HL-60 (cell line): ENCODE measurements at regions not wholly inside any gene's neighbourhood (a gene's known extent, or its start where the extent isn't known, plus 50 kb on each side); places are given as distances from the start of the nearest gene placed in this dataset.

Experiments used
- POLR2AphosphoS5 ChIP-seq: IDR thresholded peaks from 2 replicates; pipeline ENCODE4 v1.6.1; 2012; ENCODE audit warnings: low read depth
- SPI1 ChIP-seq: IDR thresholded peaks from 2 replicates; pipeline ENCODE4 v1.6.1; 2012; ENCODE audit warnings: low read depth, mild to moderate bottlenecking, borderline replicate concordance
- TF ChIP-seq, protein P1 (sequence below): IDR thresholded peaks from one replicate; pipeline ENCODE4 v1.5.1; 2011; ENCODE audit warnings: low read length, control low read depth, inconsistent platforms; ENCODE audit not compliant: insufficient read depth
- TF ChIP-seq, protein P2 (sequence below): IDR thresholded peaks from 2 replicates; pipeline ENCODE4 v1.6.1; 2012; ENCODE audit warnings: low read depth; ENCODE audit not compliant: insufficient replicate concordance

DNA sequence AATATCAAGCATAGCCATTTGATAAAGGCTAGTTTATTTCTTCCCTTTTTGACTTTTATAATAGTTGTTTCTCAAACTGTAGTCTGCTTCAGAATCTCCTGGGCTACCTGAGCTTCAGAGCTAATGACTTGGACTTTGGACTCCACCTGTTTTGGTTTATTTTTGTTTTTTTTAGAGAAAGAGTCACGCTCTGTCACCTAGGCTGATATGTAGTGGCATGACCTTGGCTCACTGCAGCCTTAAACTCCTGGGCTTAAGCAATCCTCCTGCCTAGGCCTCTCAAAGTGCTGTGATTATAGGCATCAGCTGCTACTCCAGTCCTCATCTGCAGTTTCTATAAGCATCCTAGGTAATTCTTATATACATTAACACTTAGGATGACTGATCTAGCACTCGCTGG lies 90.5 kb downstream of the DDIT4L start:
- TF ChIP-seq, protein P1, sequence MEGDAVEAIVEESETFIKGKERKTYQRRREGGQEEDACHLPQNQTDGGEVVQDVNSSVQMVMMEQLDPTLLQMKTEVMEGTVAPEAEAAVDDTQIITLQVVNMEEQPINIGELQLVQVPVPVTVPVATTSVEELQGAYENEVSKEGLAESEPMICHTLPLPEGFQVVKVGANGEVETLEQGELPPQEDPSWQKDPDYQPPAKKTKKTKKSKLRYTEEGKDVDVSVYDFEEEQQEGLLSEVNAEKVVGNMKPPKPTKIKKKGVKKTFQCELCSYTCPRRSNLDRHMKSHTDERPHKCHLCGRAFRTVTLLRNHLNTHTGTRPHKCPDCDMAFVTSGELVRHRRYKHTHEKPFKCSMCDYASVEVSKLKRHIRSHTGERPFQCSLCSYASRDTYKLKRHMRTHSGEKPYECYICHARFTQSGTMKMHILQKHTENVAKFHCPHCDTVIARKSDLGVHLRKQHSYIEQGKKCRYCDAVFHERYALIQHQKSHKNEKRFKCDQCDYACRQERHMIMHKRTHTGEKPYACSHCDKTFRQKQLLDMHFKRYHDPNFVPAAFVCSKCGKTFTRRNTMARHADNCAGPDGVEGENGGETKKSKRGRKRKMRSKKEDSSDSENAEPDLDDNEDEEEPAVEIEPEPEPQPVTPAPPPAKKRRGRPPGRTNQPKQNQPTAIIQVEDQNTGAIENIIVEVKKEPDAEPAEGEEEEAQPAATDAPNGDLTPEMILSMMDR: no peak
- TF ChIP-seq SPI1 (no peak), POLR2AphosphoS5 (no peak)
- TF ChIP-seq, protein P2, sequence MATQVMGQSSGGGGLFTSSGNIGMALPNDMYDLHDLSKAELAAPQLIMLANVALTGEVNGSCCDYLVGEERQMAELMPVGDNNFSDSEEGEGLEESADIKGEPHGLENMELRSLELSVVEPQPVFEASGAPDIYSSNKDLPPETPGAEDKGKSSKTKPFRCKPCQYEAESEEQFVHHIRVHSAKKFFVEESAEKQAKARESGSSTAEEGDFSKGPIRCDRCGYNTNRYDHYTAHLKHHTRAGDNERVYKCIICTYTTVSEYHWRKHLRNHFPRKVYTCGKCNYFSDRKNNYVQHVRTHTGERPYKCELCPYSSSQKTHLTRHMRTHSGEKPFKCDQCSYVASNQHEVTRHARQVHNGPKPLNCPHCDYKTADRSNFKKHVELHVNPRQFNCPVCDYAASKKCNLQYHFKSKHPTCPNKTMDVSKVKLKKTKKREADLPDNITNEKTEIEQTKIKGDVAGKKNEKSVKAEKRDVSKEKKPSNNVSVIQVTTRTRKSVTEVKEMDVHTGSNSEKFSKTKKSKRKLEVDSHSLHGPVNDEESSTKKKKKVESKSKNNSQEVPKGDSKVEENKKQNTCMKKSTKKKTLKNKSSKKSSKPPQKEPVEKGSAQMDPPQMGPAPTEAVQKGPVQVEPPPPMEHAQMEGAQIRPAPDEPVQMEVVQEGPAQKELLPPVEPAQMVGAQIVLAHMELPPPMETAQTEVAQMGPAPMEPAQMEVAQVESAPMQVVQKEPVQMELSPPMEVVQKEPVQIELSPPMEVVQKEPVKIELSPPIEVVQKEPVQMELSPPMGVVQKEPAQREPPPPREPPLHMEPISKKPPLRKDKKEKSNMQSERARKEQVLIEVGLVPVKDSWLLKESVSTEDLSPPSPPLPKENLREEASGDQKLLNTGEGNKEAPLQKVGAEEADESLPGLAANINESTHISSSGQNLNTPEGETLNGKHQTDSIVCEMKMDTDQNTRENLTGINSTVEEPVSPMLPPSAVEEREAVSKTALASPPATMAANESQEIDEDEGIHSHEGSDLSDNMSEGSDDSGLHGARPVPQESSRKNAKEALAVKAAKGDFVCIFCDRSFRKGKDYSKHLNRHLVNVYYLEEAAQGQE: no peak
